ENCODE measurements at regions not wholly inside any gene's neighbourhood (a gene's known extent, or its start where the extent isn't known, plus 50 kb on each side); places are given as distances from the start of the nearest gene placed in this dataset.

- no peak for DNase-seq (ENCODE audit: extremely low read depth, low read depth)
- no peak for TF ChIP-seq CTCF (IDR thresholded peaks at IDR 0.05; ENCODE audit: low read depth, low read length)
These were observed 99.5 kb downstream of the HS1BP3 start for GRCh38 chr2:20551260-20551944.

GRCh38 chr2:20551945-20552328 is 99.0 kb downstream of the HS1BP3 start:
- DNase-seq (ENCODE audit: extremely low read depth, low read depth): no peak
- no peak for TF ChIP-seq CTCF (IDR thresholded peaks at IDR 0.05; ENCODE audit: low read depth, low read length)

- no peak for TF ChIP-seq CTCF (IDR thresholded peaks at IDR 0.05; ENCODE audit: low read depth, low read length)
- no peak for DNase-seq (ENCODE audit: extremely low read depth, low read depth)
These were observed 98.1 kb downstream of the HS1BP3 start for GRCh38 chr2:20552847-20553246.

- no peak for DNase-seq (ENCODE audit: extremely low read depth, low read depth)
- TF ChIP-seq CTCF (IDR thresholded peaks at IDR 0.05; ENCODE audit: low read depth, low read length): no peak
These were observed 97.3 kb downstream of the HS1BP3 start for GRCh38 chr2:20553580-20553979.

GRCh38 chr2:20555954-20556353 is 94.9 kb downstream of the HS1BP3 start:
- DNase-seq (ENCODE audit: extremely low read depth, low read depth): no peak
- no peak for TF ChIP-seq CTCF (IDR thresholded peaks at IDR 0.05; ENCODE audit: low read depth, low read length)

GRCh38 chr2:20556756-20557155 is 94.1 kb downstream of the HS1BP3 start:
- no peak for DNase-seq (ENCODE audit: extremely low read depth, low read depth)
- TF ChIP-seq CTCF (IDR thresholded peaks at IDR 0.05; ENCODE audit: low read depth, low read length): no peak

- DNase-seq (ENCODE audit: extremely low read depth, low read depth): no peak
- TF ChIP-seq CTCF (IDR thresholded peaks at IDR 0.05; ENCODE audit: low read depth, low read length): no peak
These were observed 93.7 kb downstream of the HS1BP3 start for GRCh38 chr2:20557226-20557625.

Measured in AG09319 (cell line).